T-cell (primary cell): ENCODE measurements at regions not wholly inside any gene's neighbourhood (a gene's known extent, or its start where the extent isn't known, plus 50 kb on each side); places are given as distances from the start of the nearest gene placed in this dataset.

Experiments
- ATAC-seq, 4 experiments: fragments of 200-7000 bp in 3 of 4; fragments of 150-1000 bp in 1 of 4; cut with Tn5 transposase; replicated peaks in 1 of 4; 1 replicate in 3 of 4; 2 replicates in 1 of 4; pipeline ENCODE4 v1.10.0; 2021; ENCODE audit warnings: moderate library complexity in 3 of 4, mild to moderate bottlenecking in 2 of 4, moderate number of reproducible peaks in 1 of 4
- CTCF ChIA-PET, 2 donors: fragments of 300-600 bp; sonication (Branson Sonifier 250); formaldehyde crosslinking; loops; one replicate each; lab custom pipeline; 2022; ENCODE audit warnings: antibody characterized with exemption in 2 of 2; lab: Charles Lee
- POLR2A ChIA-PET, 2 donors: fragments of 300-600 bp; sonication (Branson Sonifier 250); formaldehyde crosslinking; loops; one replicate each; lab custom pipeline; 2022; ENCODE audit warnings: antibody characterized with exemption in 2 of 2; lab: Charles Lee
- DNase-seq, 35 experiments: peaks; one replicate each; pipeline versions ENCODE4 v3.0.0 to v3.0.0-alpha.2; 2013 to 2023
- H3K27ac ChIP-seq: one replicate; pipeline ENCODE4 v1.5.1; 2013; ENCODE audit warnings: low read length
- H3K27me3 ChIP-seq, 2 experiments: replicated peaks in 1 of 2; 1 replicate in 1 of 2; 2 replicates in 1 of 2; pipeline versions ENCODE4 v1.6.1 to v1.7.0; 2013; ENCODE audit warnings: low read length in 1 of 2, mixed read lengths in 1 of 2; ENCODE audit not compliant: control insufficient read depth in 2 of 2, insufficient read depth in 2 of 2; ENCODE audit errors: extremely low read depth in 1 of 2
- H3K36me3 ChIP-seq, 2 donors: 1 replicate in 1 of 2; 2 replicates in 1 of 2; pipeline versions ENCODE4 v1.6.1 to v1.7.0; 2013; ENCODE audit warnings: low read length in 1 of 2; ENCODE audit not compliant: control insufficient read depth in 2 of 2, insufficient read depth in 1 of 2; ENCODE audit errors: extremely low read depth in 1 of 2
- H3K4me1 ChIP-seq, 2 experiments: 1 replicate in 1 of 2; 2 replicates in 1 of 2; pipeline versions ENCODE4 v1.6.1 to v1.7.0; 2013; ENCODE audit warnings: low read length in 2 of 2, mixed read lengths in 1 of 2; ENCODE audit not compliant: insufficient read depth in 2 of 2, control insufficient read depth in 1 of 2; ENCODE audit errors: extremely low read depth in 1 of 2
- H3K4me3 ChIP-seq, 2 donors: 1 replicate in 1 of 2; 2 replicates in 1 of 2; pipeline versions ENCODE4 v1.5.1 to v1.7.0; 2013; ENCODE audit warnings: mild to moderate bottlenecking in 2 of 2, low read length in 1 of 2, moderate library complexity in 1 of 2; ENCODE audit not compliant: control insufficient read depth in 1 of 2; ENCODE audit errors: extremely low read depth in 1 of 2
- H3K9me3 ChIP-seq: 2 replicates; pipeline ENCODE4 v1.7.0; 2013
- H3K27ac Mint-ChIP-seq, 2 donors: one replicate each; pipeline ENCODE4 v1.8.0; 2020 to 2021; ENCODE audit warnings: mild to moderate bottlenecking in 2 of 2, mixed read lengths in 2 of 2
- H3K27me3 Mint-ChIP-seq, 2 donors: one replicate each; pipeline ENCODE4 v1.8.0; 2021 to 2022; ENCODE audit warnings: mixed read lengths in 2 of 2
- H3K36me3 Mint-ChIP-seq: one replicate; pipeline ENCODE4 v1.8.0; 2021; ENCODE audit warnings: mixed read lengths
- H3K4me1 Mint-ChIP-seq, 3 donors: one replicate each; pipeline ENCODE4 v1.8.0; 2020 to 2022; ENCODE audit warnings: mixed read lengths in 3 of 3, mild to moderate bottlenecking in 1 of 3
- H3K4me3 Mint-ChIP-seq, 3 donors: one replicate each; pipeline ENCODE4 v1.8.0; 2020 to 2022; ENCODE audit warnings: mild to moderate bottlenecking in 3 of 3, mixed read lengths in 3 of 3, moderate library complexity in 3 of 3
- H3K9me3 Mint-ChIP-seq, 3 donors: one replicate each; pipeline ENCODE4 v1.8.0; 2020 to 2022; ENCODE audit warnings: mixed read lengths in 3 of 3
- WGBS: methylation state at CpG from one replicate; pipeline ENCODE4 v1.1.5; 2013; ENCODE audit warnings: missing lambda C conversion rate; ENCODE audit not compliant: insufficient coverage; 5-methylcytosine and 5-hydroxymethylcytosine counted together

DNA sequence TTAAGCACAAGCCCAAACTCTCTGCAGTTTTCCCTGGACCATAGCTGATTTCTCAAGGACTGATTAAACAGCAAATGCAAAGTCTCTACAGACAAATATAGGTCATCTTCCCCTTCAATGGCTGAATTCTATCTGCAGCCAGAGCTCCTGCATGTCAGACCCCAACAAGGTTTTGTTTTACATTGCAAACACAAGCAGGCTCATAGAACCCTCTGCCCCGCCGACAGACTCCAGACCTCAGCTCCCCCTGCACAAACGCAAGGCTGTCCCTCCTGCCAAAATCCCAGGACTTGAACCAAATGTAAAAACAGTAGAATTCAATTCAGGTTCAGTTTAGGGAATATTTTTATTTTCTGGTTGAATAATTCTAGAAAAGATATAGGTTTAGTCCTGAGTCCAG lies 526.7 kb upstream of the TRPC7 start:
- Mint-ChIP-seq H3K27ac (no peak overlapping the region), H3K36me3 (no peaks in the 10 kb centered on the region), H3K27me3 (no peaks in the 10 kb centered on the region), H3K4me3 (no peak overlapping the region), H3K4me1 (no peaks in the 10 kb centered on the region), H3K9me3 (peaks cover 0 to 7% (median 3%) of the 10 kb centered on the region in 3 donors)
- ATAC-seq (no peak), DNase-seq (no peak)
- H3K36me3 ChIP-seq = no peaks in the 10 kb centered on the region
- no CpG with 5 or more reads among the region's 3 CpGs for WGBS
- CTCF ChIA-PET = no interaction called here
- H3K4me3 ChIP-seq = no peak overlapping the region
- H3K27ac ChIP-seq = no peak overlapping the region
- no peaks in the 10 kb centered on the region for H3K4me1 ChIP-seq
- POLR2A ChIA-PET = no interaction called here
- no peaks in the 10 kb centered on the region for H3K9me3 ChIP-seq
- H3K27me3 ChIP-seq = peaks cover 0 to 2% of the 10 kb centered on the region in 2 experiments

DNA sequence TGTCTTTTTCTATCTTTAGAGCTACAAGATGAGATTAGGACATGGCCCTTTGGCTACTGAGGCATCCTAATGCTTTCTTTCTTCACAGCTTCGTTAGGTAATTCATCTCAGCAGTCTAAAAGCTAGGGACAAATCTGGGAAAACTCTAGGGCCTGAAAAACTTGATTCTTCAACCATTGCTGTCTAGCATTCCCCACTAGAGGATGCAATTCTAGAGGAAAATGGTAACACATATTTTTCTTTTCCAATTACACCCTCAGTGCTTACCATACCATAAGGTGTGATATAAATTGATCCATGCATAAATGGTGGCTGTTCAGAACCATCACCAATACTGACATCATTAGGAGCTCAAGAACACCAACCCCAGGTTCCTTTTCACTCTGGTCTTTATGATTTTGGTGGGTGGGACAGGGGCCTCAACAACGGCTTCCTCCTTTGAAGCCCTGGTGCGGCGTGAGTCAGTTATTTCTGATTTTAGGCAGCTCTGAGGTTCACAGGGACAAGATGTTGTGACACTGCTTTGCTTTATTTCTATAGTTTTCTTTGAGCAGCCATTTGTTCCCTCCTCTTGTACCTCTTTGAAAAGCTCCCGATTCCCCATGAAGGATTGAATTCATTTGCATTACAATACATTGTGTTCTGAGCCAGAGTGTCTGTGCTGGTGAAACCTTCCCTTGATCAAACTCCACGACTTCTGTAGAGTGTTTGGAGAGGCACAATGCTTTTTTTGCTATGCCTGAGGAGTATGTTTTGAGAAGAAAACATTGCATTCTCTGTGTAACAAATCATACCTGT lies 526.0 kb upstream of the TRPC7 start:
- Histone ChIP-seq H3K27ac (no peak overlapping the region), H3K4me1 (no peaks in the 10 kb centered on the region), H3K36me3 (no peaks in the 10 kb centered on the region), H3K4me3 (no peak overlapping the region), H3K9me3 (no peaks in the 10 kb centered on the region), H3K27me3 (peaks cover 0 to 2% of the 10 kb centered on the region in 2 experiments)
- H3K4me1 Mint-ChIP-seq = no peaks in the 10 kb centered on the region
- ChIA-PET POLR2A (no interaction called here), CTCF (no interaction called here)
- H3K4me3 Mint-ChIP-seq = no peak overlapping the region
- H3K9me3 Mint-ChIP-seq = peaks cover 0 to 7% (median 3%) of the 10 kb centered on the region in 3 donors
- H3K36me3 Mint-ChIP-seq = no peaks in the 10 kb centered on the region
- 40% methylated on average over 1 of the region's 6 CpGs for WGBS
- DNase-seq = no peak
- H3K27ac Mint-ChIP-seq = no peak overlapping the region
- no peaks in the 10 kb centered on the region for H3K27me3 Mint-ChIP-seq
- no peak for ATAC-seq

DNA sequence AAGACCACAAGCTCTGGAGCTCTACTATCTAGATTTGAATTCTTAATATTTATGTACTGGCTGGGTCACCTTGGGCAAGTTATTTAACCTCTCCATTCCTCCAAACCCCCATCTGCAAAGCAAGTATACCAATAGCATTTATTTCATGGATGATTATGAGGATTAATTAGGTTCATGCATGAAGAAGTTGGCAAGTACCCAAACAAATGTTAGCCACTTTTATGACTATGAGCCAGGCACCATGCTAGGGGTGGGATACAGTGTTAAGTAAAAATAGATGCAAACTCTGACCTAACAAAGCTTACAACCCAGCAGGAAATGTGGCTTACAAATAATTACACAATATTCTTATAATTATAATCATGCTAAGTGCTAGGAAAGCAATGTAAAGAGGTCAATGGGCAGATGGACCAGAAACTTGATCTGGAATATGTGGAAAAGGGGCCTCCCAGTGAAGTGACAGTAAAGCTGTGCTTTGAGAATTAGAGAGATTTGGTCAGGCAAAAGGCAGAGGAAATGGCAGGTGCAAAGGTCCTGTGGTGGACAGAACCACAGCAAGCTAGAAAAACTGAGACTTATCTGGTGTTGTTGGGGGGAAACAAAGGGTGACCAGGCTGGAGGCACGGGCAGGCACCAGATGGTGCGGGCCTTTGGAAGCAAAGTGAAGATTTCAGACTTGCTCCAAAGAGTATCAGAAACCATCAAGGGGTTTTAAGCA lies 525.2 kb upstream of the TRPC7 start:
- no peaks in the 10 kb centered on the region for H3K36me3 Mint-ChIP-seq
- no peak for DNase-seq
- peaks cover 0 to 8% (median 3%) of the 10 kb centered on the region in 3 donors for H3K9me3 Mint-ChIP-seq
- Histone ChIP-seq H3K27me3 (peaks cover 0 to 2% of the 10 kb centered on the region in 2 experiments), H3K4me3 (no peak overlapping the region), H3K9me3 (no peaks in the 10 kb centered on the region), H3K4me1 (no peaks in the 10 kb centered on the region), H3K36me3 (no peaks in the 10 kb centered on the region), H3K27ac (no peak overlapping the region)
- POLR2A ChIA-PET = no interaction called here
- H3K4me1 Mint-ChIP-seq = no peaks in the 10 kb centered on the region
- no peak for ATAC-seq
- H3K27ac Mint-ChIP-seq = no peak overlapping the region
- 80% methylated on average over 2 of the region's 2 CpGs for WGBS
- CTCF ChIA-PET = no interaction called here
- H3K4me3 Mint-ChIP-seq = no peak overlapping the region
- H3K27me3 Mint-ChIP-seq = no peaks in the 10 kb centered on the region

DNA sequence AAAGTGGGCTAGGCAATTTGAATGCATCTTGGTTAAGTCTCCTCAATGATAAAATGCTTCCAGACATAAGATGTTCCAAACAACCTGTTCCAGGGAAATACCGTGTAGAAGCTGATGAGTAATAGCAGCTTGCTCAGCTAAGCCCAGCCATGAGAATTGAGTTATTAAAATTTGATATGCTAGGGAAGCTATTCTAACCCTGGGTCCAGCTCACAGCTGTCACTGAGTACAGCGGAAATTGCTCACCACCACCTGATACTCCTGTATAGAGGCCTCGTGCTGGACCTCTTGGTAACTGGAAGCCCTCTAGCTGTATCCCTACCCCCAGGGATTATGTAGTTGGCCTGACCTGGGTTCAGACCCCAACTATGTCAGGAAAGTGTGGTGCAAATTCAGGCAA lies 521.3 kb upstream of the TRPC7 start:
- no peak for ATAC-seq

DNA sequence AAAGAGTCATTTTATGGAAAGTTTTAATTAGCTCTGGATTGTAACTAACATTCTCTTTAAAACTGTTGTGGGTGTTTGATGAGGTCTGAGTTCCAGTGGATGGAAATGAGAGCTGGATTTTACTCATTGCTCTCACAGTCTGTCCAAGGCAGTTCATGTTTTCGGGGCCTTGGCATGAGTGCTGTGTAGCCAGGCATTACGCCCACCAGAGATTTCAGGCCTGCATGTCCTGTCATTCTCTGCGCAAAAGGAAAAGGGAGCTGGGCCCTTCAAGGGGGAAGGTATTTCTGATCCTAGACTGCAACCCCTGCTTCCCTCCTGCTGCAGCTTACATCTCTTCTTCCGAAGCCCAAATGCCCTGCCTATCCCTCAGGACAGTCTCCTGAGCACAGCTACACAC lies 499.6 kb upstream of the TRPC7 start:
- no peaks in the 10 kb centered on the region for H3K4me1 ChIP-seq
- no peak overlapping the region for H3K4me3 Mint-ChIP-seq
- ATAC-seq (no peak), DNase-seq (no peak)
- no peaks in the 10 kb centered on the region for H3K9me3 ChIP-seq
- H3K36me3 ChIP-seq = no peaks in the 10 kb centered on the region
- no peak overlapping the region for H3K27ac Mint-ChIP-seq
- no peaks in the 10 kb centered on the region for H3K27me3 ChIP-seq
- no peak overlapping the region for H3K27ac ChIP-seq
- H3K4me1 Mint-ChIP-seq = no peaks in the 10 kb centered on the region
- H3K36me3 Mint-ChIP-seq = no peaks in the 10 kb centered on the region
- WGBS = 78% methylated on average over 1 of the region's 4 CpGs
- POLR2A ChIA-PET = interaction anchor here in 1 of 2 donors (0.5 kb wide), 1 partner anchor 85 kb away, joined by 3 read pairs; no protein-coding TSS in a partner anchor
- CTCF ChIA-PET = no interaction called here
- no peak overlapping the region for H3K4me3 ChIP-seq
- peaks cover 0 to 7% (median 0%) of the 10 kb centered on the region in 3 donors for H3K9me3 Mint-ChIP-seq
- H3K27me3 Mint-ChIP-seq = no peaks in the 10 kb centered on the region

More for the DNA sequence above, 521.3 kb upstream of the TRPC7 start:
- H3K27me3 ChIP-seq = peaks cover 0 to 2% of the 10 kb centered on the region in 2 experiments
- ChIA-PET CTCF (no interaction called here), POLR2A (no interaction called here)
- WGBS = no CpG with 5 or more reads among the region's 3 CpGs
- H3K4me1 Mint-ChIP-seq = no peaks in the 10 kb centered on the region
- DNase-seq = no peak
- peaks cover 0 to 16% (median 10%) of the 10 kb centered on the region in 3 donors for H3K9me3 Mint-ChIP-seq
- no peaks in the 10 kb centered on the region for H3K36me3 Mint-ChIP-seq
- H3K4me3 Mint-ChIP-seq = no peak overlapping the region
- no peak overlapping the region for H3K27ac Mint-ChIP-seq
- H3K27me3 Mint-ChIP-seq = no peaks in the 10 kb centered on the region
- H3K4me3 ChIP-seq = no peak overlapping the region
- no peaks in the 10 kb centered on the region for H3K4me1 ChIP-seq
- H3K36me3 ChIP-seq = no peaks in the 10 kb centered on the region
- no peak overlapping the region for H3K27ac ChIP-seq
- H3K9me3 ChIP-seq = no peaks in the 10 kb centered on the region

DNA sequence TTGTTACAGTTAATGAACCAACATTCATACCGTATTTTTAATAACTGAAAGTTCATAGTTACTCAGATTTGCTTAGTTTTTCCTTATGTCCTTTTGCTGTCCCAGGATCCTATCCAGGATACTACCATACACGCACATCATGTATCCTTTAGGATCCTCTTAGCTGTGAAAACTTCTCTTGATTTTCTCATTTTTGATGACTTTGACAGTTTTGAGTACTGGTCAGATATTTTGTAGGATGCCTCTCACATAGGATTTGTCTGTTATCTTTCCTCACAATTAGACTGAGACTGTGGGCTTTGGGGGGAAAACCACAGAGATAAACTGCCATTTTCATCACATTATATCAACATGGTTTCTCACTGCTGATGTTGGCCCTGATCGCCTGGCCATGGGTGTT lies 491.3 kb upstream of the TRPC7 start:
- no peak for DNase-seq
- no peaks in the 10 kb centered on the region for H3K27me3 ChIP-seq
- H3K36me3 ChIP-seq = no peaks in the 10 kb centered on the region
- CTCF ChIA-PET = no interaction called here
- Mint-ChIP-seq H3K4me1 (no peaks in the 10 kb centered on the region), H3K4me3 (no peak overlapping the region), H3K27me3 (no peaks in the 10 kb centered on the region), H3K36me3 (no peaks in the 10 kb centered on the region), H3K9me3 (peaks cover 5 to 8% (median 7%) of the 10 kb centered on the region in 3 donors), H3K27ac (no peak overlapping the region)
- POLR2A ChIA-PET = no interaction called here
- no peaks in the 10 kb centered on the region for H3K4me1 ChIP-seq
- no peaks in the 10 kb centered on the region for H3K9me3 ChIP-seq
- H3K27ac ChIP-seq = no peak overlapping the region
- 75% methylated on average over 1 of the region's 3 CpGs for WGBS
- ATAC-seq = no peak
- no peak overlapping the region for H3K4me3 ChIP-seq
